ENCODE measurements at regions not wholly inside any gene's neighbourhood (a gene's known extent, or its start where the extent isn't known, plus 50 kb on each side); places are given as distances from the start of the nearest gene placed in this dataset.

- TF ChIP-seq CEBPB (IDR thresholded peaks at IDR 0.05; ENCODE audit: borderline replicate concordance in 1 of 2, low read depth in 2 of 2, low read length in 2 of 2) (no peak), ELK1 (IDR thresholded peaks at IDR 0.05; ENCODE audit: low read depth, low read length) (no peak), GABPA (IDR thresholded peaks at IDR 0.05; ENCODE audit: low read depth) (no peak), CTCF (IDR thresholded peaks at IDR 0.05 in 2 of 3, conservative IDR thresholded peaks at IDR 0.05 in 1 of 3; ENCODE audit: control insufficient read depth in 2 of 3, extremely low read depth in 1 of 3, insufficient read depth in 1 of 3, low read depth in 3 of 3, low read length in 3 of 3) (no peak), CREB1 (IDR thresholded peaks at IDR 0.05; ENCODE audit: low read depth) (no peak), DPF2 (IDR thresholded peaks at IDR 0.05) (no peak), CEBPZ (IDR thresholded peaks at IDR 0.05; ENCODE audit: low read depth, low read length) (no peak), ZBTB40 (IDR thresholded peaks at IDR 0.05; ENCODE audit: borderline replicate concordance) (no peak), POLR2A (IDR thresholded peaks at IDR 0.05; ENCODE audit: low read depth, low read length) (no peak), ZNF207 (IDR thresholded peaks at IDR 0.05; ENCODE audit: borderline replicate concordance) (no peak)
- TF ChIP-seq, protein P1, sequence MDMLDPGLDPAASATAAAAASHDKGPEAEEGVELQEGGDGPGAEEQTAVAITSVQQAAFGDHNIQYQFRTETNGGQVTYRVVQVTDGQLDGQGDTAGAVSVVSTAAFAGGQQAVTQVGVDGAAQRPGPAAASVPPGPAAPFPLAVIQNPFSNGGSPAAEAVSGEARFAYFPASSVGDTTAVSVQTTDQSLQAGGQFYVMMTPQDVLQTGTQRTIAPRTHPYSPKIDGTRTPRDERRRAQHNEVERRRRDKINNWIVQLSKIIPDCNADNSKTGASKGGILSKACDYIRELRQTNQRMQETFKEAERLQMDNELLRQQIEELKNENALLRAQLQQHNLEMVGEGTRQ (IDR thresholded peaks at IDR 0.05; ENCODE audit: borderline replicate concordance, low read depth, low read length): no peak
These were observed 280.0 kb downstream of the SEMA3D start for GRCh38 chr7:84906889-84907288.

All from GM12878 (cell line).